Panc1 (cell line): ENCODE measurements at regions not wholly inside any gene's neighbourhood (a gene's known extent, or its start where the extent isn't known, plus 50 kb on each side); places are given as distances from the start of the nearest gene placed in this dataset.

ENCODE experiments used
- CTCF ChIP-seq: fragments of 450-650 bp; IDR thresholded peaks from 2 replicates; pipeline ENCODE4 v1.5.1; 2017; ENCODE audit warnings: mild to moderate bottlenecking
- POLR2AphosphoS5 ChIP-seq: IDR thresholded peaks from 2 replicates; pipeline ENCODE4 v1.6.1; 2012; ENCODE audit warnings: mild to moderate bottlenecking, low read depth, low read length, moderate library complexity
- REST ChIP-seq, 2 experiments: IDR thresholded peaks; 2 replicates each; pipeline ENCODE4 v1.6.1; 2011 to 2012; ENCODE audit warnings: low read depth in 2 of 2, control low read depth in 1 of 2, low read length in 1 of 2, mild to moderate bottlenecking in 1 of 2, moderate library complexity in 1 of 2; ENCODE audit not compliant: insufficient read depth in 1 of 2
- SIN3A ChIP-seq: IDR thresholded peaks from 2 replicates; pipeline ENCODE4 v1.6.1; 2012; ENCODE audit warnings: low read depth, mild to moderate bottlenecking, low read length, moderate library complexity, borderline replicate concordance; ENCODE audit not compliant: insufficient read depth
- TCF7L2 ChIP-seq: IDR thresholded peaks from 2 replicates; pipeline ENCODE4 v1.6.1; 2011; ENCODE audit warnings: mild to moderate bottlenecking, low read depth, low read length, inconsistent platforms

GRCh38 chr2:569681-570080 lies 107.5 kb downstream of the TMEM18 start:
- no peak for TF ChIP-seq CTCF
- TF ChIP-seq REST (IDR thresholded peaks at IDR 0.05; ENCODE audit: insufficient read depth in 1 of 2, low read depth in 2 of 2, low read length in 1 of 2), result no peak
- no peak for TF ChIP-seq POLR2AphosphoS5
- no peak for TF ChIP-seq TCF7L2
- TF ChIP-seq SIN3A, result no peak
